Ovary (tissue), 7 donors: ENCODE measurements at regions not wholly inside any gene's neighbourhood (a gene's known extent, or its start where the extent isn't known, plus 50 kb on each side); places are given as distances from the start of the nearest gene placed in this dataset.

ENCODE experiments used
- DNase-seq, 5 donors: peaks; one replicate each; pipeline ENCODE4 v3.0.0-alpha.2; 2019 to 2020
- H3K27ac ChIP-seq, 2 donors: fragments of 200-600 bp; one replicate each; pipeline versions ENCODE4 v1.5.1 to v1.8.0; 2019 to 2022
- H3K27me3 ChIP-seq: fragments of 200-600 bp; one replicate; pipeline ENCODE4 v1.8.0; 2022
- H3K36me3 ChIP-seq: fragments of 200-600 bp; sonication (generic); one replicate; pipeline ENCODE4 v1.5.1; 2019
- H3K4me1 ChIP-seq: one replicate; pipeline ENCODE4 v1.8.1; 2013; ENCODE audit warnings: mild to moderate bottlenecking, moderate library complexity; ENCODE audit not compliant: insufficient read depth
- H3K4me3 ChIP-seq: fragments of 200-600 bp; sonication (generic); one replicate; pipeline ENCODE4 v1.5.1; 2017
- H3K9me3 ChIP-seq, 2 donors: fragments of 200-600 bp in 1 of 2; sonication (generic) in 1 of 2; one replicate each; pipeline versions ENCODE4 v1.5.1 to v1.8.1; 2013 to 2019; ENCODE audit warnings: mild to moderate bottlenecking in 1 of 2, moderate library complexity in 1 of 2
- CTCF ChIP-seq, 3 donors: fragments of 450-650 bp in 2 of 3; fragments of 200-600 bp in 1 of 3; IDR thresholded peaks; one replicate each; pipeline versions ENCODE4 v1.5.1 to v1.8.0; 2016 to 2022; ENCODE audit warnings: antibody characterized with exemption in 3 of 3, mild to moderate bottlenecking in 1 of 3
- EP300 ChIP-seq: sonication (generic); formaldehyde crosslinking; IDR thresholded peaks from one replicate; pipeline ENCODE4 v1.6.1; 2017; ENCODE audit warnings: antibody characterized with exemption
- POLR2A ChIP-seq: fragments of 450-650 bp; IDR thresholded peaks from one replicate; pipeline ENCODE4 v1.6.1; 2017; ENCODE audit warnings: antibody characterized with exemption, mild to moderate bottlenecking, moderate library complexity
- WGBS, 3 donors: extraction: QIAGEN DNeasy Blood & Tissue Kit in 1 of 3; methylation state at CpG; one replicate each; pipeline versions ENCODE4 v1.1.5 to v1.1.7; 2013 to 2017; 5-methylcytosine and 5-hydroxymethylcytosine counted together
- intact Hi-C, 4 donors: fragments of 100-400 bp; cut with DNase I; formaldehyde crosslinking; loops; one replicate each; pipeline versions ENCODE4 v1.11.0 to v1.15.1; 2022 to 2023
- donor health status: DM: no; HTN: no; CAD: no; lungs with moderate emphysema.
- donor health status: DM: no; HTN: no; CAD: no.
- donor health status: Bipolar disorder and iron deficiency.
- donor health status: DM: no; HTN: no; CAD: no.
- donor health status: DM: yes; HTN: yes; CAD: no.

- Histone ChIP-seq H3K27ac (no peak overlapping the region), H3K4me3 (no peak overlapping the region), H3K27me3 (no peaks in the 10 kb centered on the region), H3K9me3 (no peaks in the 10 kb centered on the region), H3K36me3 (no peaks in the 10 kb centered on the region), H3K4me1 (no peaks in the 10 kb centered on the region)
- DNase-seq, result no peak
- 95 to 97% (median 95%) methylated on average over 6 of the region's 6 CpGs for WGBS, 3 donors
- no peak for TF ChIP-seq CTCF (IDR thresholded peaks at IDR 0.05)
- TF ChIP-seq POLR2A, result no peak
- no peak for TF ChIP-seq EP300
- intact Hi-C loops, result no loop called here
These were observed 187.5 kb upstream of the KL start for GRCh38 chr13:32828711-32829110.

DNA sequence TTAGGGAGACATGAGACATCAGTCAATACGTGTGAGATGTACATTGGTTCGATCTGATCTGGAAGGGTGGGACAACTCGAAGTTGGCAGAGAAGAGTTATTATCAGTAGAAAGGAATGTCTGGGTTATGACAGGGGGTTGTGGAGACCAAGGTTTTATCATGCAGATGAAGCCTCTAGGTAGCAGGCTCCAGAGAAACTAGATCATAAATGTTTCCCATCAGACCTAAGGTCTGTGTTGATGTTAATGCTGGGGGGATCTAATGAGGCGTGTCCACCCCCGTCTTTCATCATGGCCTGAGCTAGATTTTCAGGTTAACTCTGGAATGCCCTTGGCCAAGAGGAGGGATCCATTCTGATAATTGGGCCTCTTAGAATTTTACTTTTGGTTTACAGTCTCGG, 187.0 kb upstream of the KL start:
- TF ChIP-seq EP300, result no peak
- TF ChIP-seq CTCF (IDR thresholded peaks at IDR 0.05), result no peak
- TF ChIP-seq POLR2A, result no peak
- H3K36me3 ChIP-seq, result no peaks in the 10 kb centered on the region
- no peaks in the 10 kb centered on the region for H3K27me3 ChIP-seq
- intact Hi-C loops, result no loop called here
- no peak for DNase-seq
- no peaks in the 10 kb centered on the region for H3K9me3 ChIP-seq
- WGBS, 3 donors, result 37 to 50% (median 47%) methylated on average over 6 of the region's 6 CpGs
- no peak overlapping the region for H3K4me3 ChIP-seq
- H3K4me1 ChIP-seq, result no peaks in the 10 kb centered on the region
- no peak overlapping the region for H3K27ac ChIP-seq

- Histone ChIP-seq H3K27me3 (no peaks in the 10 kb centered on the region), H3K4me1 (no peaks in the 10 kb centered on the region), H3K27ac (no peak overlapping the region), H3K4me3 (no peak overlapping the region), H3K9me3 (no peaks in the 10 kb centered on the region), H3K36me3 (no peaks in the 10 kb centered on the region)
- no peak for DNase-seq
- 50 to 58% (median 53%) methylated on average over 8 of the region's 8 CpGs for WGBS, 3 donors
- TF ChIP-seq POLR2A (no peak), EP300 (no peak), CTCF (IDR thresholded peaks at IDR 0.05) (no peak)
- intact Hi-C loops, result no loop called here
These were observed 186.4 kb upstream of the KL start for GRCh38 chr13:32829676-32830335.

DNA sequence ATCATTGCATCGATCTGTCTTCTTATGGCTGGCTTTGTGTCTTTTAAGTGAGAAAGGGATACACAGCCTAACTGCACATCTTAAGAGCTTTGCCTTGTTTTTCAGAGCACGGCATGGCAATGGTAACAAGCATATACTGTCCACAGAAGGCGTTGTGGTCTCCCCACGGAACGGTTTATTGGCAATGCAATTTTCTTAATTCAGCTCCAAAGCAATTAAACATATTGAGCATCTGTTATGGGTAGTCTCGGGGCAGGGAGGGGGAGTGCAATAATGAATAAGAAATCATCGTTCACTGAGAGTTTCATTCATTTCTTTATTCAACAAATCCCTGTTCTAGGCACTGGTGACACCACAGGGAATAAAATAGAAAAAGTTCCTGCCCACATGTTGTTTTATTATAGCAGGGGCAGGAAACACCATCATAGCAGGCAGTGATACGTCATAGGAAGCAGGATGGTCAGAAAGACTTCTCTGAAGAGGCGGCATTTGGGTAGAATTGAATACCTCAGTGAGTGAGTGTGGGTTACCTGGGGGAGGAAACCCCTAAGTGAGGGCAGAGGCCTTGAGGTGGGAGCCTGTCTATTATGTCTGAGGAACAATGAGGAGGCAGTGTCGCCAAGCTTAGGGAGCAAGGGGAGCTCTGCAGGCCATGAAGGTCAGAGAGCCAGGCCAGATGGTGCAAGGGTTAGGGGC, 185.7 kb upstream of the KL start:
- WGBS, 3 donors, result 80 to 85% (median 82%) methylated on average over 10 of the region's 10 CpGs
- no peak for DNase-seq
- H3K27ac ChIP-seq, result no peak overlapping the region
- TF ChIP-seq EP300 (no peak), CTCF (IDR thresholded peaks at IDR 0.05) (no peak), POLR2A (no peak)
- intact Hi-C loops, result no loop called here
- H3K36me3 ChIP-seq, result no peaks in the 10 kb centered on the region
- H3K27me3 ChIP-seq, result no peaks in the 10 kb centered on the region
- no peaks in the 10 kb centered on the region for H3K4me1 ChIP-seq
- no peak overlapping the region for H3K4me3 ChIP-seq
- no peaks in the 10 kb centered on the region for H3K9me3 ChIP-seq
